NCI-H226 (cell line): ENCODE measurements at regions not wholly inside any gene's neighbourhood (a gene's known extent, or its start where the extent isn't known, plus 50 kb on each side); places are given as distances from the start of the nearest gene placed in this dataset.

ENCODE experiments used
- DNase-seq: peaks from one replicate; pipeline ENCODE4 v3.0.0-alpha.2; 2015

- no peak for DNase-seq
These were observed 72.5 kb upstream of the ONECUT1 start for GRCh38 chr15:52862677-52863076.

GRCh38 chr15:52858782-52859176 lies 68.6 kb upstream of the ONECUT1 start:
- DNase-seq: no peak

- DNase-seq: no peak
These were observed 68.0 kb upstream of the ONECUT1 start for GRCh38 chr15:52857937-52858781.

GRCh38 chr15:52857471-52857870 lies 67.3 kb upstream of the ONECUT1 start:
- no peak for DNase-seq

- DNase-seq: no peak
These were observed 66.2 kb upstream of the ONECUT1 start for GRCh38 chr15:52856286-52856685.

GRCh38 chr15:52855157-52855556 lies 65.0 kb upstream of the ONECUT1 start:
- DNase-seq: no peak

- no peak for DNase-seq
These were observed 54.7 kb upstream of the ONECUT1 start for GRCh38 chr15:52844823-52845222.
